HG03469 (cell line): ENCODE measurements at regions not wholly inside any gene's neighbourhood (a gene's known extent, or its start where the extent isn't known, plus 50 kb on each side); places are given as distances from the start of the nearest gene placed in this dataset.

Experiments used
- ATAC-seq: cut with Tn5 transposase; IDR thresholded peaks from one replicate; pipeline ENCODE4 v1.9.1; 2021; ENCODE audit warnings: mild to moderate bottlenecking, moderate library complexity, moderate number of reproducible peaks; ENCODE audit not compliant: unreplicated experiment

DNA sequence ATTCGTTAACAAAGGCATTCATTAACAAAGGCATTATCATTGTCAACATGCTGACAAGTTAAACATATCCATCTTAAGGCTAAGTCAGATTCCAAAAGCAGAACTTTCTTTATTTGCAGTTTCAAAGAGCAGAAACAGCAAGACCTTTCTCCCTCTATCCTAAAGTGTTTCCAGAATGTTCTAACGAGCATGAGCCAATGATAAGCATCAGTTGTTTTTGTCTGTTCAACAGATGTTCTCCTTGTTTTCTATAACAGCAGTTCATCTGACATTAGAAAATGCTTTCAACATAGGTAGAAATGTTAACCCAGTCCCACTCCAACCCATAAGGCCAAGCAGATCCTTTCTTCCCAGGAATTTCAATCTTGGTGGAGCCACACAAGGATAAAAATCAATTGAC is 77.6 kb upstream of the POMGNT2 start:
- ATAC-seq, result no peak

GRCh38 chr3:43181202-43181821 is 75.4 kb upstream of the POMGNT2 start:
- ATAC-seq, result peak; percentile 45

DNA sequence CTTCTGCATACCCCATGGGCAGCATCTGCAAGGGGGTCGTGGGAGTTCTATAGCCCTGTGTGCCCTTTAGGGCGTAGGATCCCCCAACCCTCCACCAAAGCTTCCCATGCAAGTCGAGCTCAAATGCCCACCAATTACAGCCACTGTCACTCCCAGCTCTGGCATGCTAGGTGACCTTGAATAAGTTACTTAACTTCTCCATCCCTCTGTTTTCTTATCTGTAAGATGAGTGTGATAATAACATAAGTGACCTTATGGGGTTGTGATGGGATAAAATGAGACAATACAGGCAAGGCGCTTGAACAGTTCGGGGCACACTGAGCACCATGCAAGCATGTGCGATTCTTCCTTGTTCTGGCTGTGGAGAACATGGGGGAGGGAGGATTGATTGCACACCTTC is 74.8 kb upstream of the POMGNT2 start:
- ATAC-seq, result no peak

DNA sequence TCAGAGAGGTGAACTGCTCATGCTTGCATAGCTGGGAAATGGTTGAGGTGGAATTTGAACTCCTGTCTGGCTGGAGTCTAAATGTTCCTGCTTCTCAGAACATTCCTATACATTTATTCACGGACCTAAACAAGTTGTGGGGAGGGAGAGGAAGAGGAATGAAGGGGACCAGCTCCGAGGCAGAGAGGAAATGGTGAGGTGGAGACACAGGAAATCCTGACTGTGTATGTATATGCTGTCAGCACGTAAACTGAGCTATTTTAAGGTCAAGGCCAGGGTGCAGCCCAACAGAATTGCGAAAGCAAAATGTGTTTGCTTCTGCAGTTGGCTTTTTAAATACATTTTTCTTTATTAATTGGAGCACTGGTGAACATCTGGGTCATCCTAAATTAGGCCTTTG is 74.1 kb upstream of the POMGNT2 start:
- no peak for ATAC-seq

DNA sequence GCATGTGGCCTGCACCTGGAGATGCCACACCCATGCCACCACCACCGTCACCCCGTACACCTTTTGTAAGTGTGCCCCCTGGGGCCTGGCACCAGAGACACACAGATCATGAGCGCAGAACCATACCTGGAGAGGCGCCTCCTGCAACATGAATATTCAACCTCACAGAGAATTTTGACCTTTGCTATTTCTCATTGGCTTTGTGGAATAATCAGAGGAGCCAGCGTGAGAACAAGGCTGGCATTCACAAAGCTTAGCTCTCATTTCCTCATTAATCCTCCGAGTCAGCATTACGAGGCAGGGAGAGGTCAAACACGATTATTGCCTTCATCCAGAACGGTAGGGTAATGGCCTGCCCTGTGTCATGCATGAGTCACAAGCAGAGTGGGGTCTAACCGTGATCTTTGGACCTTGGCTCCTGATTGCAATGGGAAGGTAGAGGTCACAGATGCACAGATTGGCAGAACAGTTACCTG is 73.0 kb upstream of the POMGNT2 start:
- no peak for ATAC-seq

DNA sequence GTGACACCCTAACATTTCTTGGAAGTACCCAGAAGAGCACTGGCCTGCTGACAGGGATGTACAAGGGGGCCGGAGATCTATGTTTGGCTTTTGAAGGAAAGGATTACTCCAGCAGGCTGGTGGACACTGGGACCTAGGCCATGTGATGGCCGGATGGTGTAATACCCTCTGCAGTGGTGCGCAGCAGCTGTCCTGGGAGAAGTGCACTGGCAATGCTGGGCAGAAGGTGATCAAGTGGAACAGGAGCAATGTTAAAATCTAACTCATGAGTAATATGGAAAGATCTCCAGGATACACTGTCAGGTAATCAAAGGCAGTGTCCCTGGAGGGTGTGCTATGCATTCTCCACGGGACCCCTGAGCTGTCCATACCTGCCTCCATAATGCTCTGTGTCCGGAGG is 71.2 kb upstream of the POMGNT2 start:
- ATAC-seq, result no peak

GRCh38 chr3:43176666-43177065 is 70.8 kb upstream of the POMGNT2 start:
- no peak for ATAC-seq

DNA sequence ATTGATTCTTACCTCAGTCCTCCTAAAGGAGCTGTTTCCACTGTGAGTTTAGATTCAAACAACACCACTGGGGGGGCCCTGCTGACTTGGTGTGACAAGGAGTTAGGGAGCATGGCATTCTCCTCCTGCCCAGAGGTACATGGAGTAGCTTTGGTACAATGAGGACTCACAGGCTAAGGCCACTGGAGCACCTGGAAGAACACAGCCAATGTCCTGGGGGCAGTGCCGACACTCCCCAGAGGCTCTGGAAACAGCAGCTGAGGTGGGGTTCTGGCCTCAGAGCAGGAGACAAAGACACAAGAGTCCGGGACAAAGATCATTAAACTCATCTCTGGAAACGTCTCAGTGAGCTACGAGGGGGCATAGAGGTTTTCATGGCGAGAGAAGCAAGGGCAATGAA is 69.7 kb upstream of the POMGNT2 start:
- no peak for ATAC-seq

DNA sequence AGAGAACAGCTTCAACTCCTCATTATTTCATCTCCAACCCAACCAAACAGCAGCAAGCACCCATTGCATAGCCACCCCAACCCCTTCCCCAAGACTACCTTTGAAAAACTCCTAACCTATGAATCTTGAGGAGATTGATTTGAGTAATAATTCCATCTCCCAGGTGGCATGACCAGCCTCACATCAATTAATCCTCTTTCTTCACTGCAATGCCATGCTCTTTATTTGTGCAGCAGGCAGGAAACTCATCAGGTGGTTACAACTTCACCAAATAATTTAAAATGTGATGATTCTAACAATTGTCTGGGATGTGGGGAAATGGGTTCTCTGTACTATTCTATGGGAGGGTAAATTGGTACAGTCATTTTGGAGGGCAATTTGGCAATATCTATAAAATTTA is 68.1 kb upstream of the POMGNT2 start:
- ATAC-seq, result no peak

GRCh38 chr3:43171748-43172147 is 65.9 kb upstream of the POMGNT2 start:
- no peak for ATAC-seq

DNA sequence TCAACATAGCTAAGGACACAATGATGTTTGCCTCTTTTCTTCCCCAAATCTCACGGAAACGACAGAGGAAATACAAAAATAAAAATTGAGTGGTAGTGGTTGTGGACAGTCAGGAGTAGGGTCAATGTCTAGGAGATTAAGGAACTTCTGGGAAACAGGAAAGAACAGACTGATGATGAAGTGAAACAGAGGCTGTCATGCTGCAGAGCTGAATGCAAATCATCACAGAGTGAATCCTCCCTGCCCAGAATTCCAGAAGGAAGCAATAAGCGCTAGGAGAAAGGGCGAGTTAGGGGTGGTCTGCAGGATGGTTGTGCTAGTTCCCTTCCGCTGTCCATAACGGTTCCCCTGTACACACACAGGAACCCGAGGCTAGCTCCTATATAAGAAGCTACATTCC is 64.7 kb upstream of the POMGNT2 start:
- ATAC-seq, result no peak

DNA sequence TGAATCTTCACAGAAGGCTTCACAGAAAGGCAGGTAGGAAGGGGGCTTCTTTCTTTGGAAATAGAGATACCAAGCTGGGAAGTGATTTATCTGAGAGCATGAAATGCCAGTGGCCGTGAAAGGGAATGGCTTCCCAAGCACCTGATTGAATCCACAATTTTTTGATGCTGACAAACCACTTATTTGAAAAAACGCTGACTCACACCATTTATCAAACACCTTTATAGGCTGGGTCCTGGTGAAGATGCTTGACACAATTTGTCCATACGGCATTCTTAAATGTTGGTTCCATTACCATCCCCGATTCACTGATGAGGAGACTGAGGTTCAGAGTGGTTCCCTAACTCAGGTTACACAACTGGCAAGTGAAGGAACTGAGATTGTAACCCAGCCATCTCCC is 64.1 kb upstream of the POMGNT2 start:
- ATAC-seq, result no peak

DNA sequence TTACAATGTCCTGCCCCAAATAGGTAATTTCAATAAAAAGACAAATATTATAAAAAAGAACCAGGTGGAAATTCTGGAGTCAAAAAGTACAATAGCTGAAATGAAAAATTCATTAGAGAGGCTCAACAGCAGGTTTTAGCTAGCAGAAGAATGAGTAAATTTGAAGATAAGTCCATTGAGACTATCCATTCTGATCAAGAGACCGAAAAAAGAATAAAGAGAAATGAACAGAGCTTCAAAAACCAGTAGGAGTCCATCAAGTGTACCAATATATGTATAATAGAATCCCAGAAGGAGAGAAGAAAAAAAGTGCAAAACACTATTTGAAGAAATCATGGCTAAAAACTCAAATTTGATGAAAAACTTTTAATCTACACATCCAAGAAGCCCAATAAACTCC is 60.5 kb upstream of the POMGNT2 start:
- no peak for ATAC-seq

GRCh38 chr3:43165786-43166185 is 59.9 kb upstream of the POMGNT2 start:
- no peak for ATAC-seq

DNA sequence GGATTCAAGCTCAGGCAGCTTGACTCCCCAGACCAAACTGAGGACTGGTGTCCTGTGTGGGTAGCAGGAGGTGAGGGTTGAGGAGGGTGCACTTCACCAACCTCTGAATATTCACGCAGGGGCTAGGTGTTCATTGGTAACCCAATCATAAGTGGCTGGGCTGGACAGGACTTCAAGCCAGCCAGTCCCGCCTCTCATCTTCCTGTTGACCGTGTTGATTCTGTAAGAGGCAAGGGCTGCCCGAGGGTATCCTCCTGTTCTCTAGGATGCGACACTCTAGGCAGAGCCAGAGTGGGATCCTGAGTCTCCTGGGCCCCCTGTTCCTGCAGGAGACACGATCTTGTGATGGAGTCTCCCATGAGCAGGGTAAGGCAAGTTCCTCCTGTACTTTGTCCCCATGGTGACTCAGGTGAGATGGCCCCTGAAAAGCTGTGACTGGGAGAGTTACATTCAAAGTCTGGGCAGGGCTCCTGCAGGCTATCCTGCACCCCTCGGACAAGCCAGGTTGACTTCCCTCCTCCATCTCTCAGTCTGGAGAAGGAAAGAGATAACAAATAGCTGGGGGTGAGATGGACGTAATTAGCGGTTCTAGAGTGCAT is 58.1 kb upstream of the POMGNT2 start:
- no peak for ATAC-seq

DNA sequence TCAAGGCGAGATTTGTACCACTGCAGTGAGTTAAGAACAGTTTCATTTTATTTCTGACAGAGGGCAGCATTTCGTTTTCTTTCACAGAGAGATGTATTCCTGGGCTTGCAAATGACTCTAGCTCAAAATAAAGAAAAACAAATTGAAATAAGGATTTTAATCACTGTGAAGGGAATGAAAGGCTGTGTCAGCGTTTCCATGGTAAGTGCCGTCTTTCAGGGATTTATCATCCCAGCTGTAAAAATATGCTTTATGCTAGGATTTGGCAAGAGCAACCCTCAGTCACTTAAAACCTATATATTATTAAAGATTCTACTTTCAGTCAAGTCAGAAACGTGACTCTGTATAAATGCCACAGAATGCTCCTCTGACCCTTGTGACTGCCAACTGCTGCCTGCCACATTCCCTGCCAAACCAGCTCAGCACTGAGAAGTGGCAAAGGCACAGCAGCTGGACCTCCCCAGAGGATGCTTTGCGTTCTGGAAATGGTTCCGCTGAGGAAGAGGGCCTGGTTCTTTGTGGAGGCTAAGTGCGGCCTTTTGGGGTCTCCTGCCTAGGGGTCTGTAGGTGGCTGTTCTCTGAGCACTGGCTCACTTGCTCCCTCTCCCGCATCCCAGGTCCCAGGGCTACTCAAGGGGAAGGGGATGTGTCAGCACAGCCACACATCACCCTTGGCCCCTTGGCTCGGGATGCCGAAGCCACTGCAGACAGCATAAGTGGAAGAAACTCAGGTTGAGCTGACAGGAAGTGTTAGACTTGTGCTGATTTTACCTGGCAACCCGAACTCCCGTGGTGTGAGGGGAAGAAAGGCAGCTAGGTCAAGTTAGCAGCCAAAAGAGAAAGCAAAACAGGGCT is 56.6 kb upstream of the POMGNT2 start:
- ATAC-seq, result no peak

GRCh38 chr3:43161684-43162229 is 55.9 kb upstream of the POMGNT2 start:
- no peak for ATAC-seq

GRCh38 chr3:43160664-43161063 is 54.8 kb upstream of the POMGNT2 start:
- ATAC-seq, result no peak

DNA sequence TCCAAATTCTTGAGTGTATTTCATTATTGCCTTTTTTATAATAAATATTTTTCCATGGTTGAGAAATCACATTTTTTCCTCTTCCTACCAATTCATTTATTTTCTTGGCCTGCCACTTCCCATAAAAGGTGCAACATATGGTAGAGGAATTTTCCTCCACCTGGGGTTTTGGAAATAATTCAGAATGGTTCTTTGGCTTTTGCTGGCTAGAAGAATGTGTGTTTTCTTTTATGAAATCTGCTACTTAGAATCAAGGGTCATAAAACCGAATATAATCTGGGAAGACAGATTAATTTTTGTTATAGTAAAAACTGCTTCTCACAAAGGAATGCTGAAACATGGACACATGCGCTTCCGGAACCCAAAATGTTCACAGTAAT is 54.0 kb upstream of the POMGNT2 start:
- no peak for ATAC-seq

DNA sequence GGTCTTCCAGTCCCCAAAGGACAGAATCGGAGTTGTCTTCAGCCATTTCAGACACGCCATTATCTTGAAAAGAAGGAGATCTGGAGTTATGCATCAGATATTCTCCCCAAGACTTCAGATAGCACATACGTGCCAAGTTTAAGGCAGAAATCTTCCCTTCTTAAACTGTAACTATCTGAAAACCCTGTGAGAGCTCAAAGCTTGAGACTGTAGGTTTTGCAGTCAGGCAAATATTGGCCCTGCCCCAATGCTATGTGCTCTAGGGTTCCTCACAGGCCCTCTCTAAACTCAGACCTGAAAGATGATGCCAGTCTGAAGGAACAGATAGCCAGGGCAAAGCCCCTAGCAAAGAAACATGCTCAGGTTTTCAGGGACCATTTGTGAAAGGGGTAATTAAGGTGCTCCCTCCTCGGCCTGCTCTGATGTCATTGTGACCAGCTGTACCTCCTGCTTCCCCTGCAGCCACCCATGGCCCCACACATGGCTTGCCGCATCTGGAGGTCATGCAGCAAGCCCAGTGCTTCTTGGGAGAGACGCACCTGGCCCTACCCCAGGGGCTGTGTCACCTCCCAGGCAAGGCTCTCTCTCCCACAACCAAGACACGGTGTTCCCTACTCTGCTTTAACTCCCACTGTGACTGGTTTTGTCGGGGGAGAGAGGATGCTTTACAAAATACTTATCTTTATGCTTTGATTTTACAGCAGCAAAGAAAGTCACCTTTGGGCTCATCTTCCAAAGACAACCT is 53.4 kb upstream of the POMGNT2 start:
- no peak for ATAC-seq

DNA sequence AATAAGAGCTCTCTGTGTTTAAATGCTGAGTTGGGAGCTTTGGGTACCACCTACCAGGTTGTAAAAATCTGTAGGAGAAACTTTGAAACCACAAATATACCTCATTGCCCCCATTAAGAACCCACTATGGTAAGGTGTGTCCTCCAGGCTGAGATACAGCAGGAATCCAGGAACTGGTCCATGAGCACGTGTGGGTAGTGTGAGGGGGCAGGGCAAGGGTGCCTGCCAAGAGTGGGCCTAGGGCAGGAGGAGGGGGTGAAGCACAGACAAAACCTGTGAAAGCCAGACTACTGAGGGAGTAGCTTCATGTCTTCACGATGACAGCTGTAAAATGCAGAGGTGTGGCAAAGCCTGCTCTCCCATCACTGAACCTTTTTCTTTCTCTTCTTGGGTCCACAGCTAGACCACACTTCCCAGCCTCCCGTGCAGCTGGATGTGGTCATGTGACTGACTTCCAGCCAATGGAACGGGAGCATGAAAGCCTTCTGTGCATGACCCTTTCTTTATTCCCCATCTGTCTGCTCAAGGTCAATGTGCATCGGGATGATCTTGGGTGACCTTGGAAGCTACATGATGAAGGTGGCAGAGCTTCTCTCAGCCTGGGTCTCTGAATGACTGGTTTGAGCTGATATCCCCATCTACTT is 51.1 kb upstream of the POMGNT2 start:
- no peak for ATAC-seq
